Peyer's patch (tissue), 4 donors: ENCODE measurements at regions not wholly inside any gene's neighbourhood (a gene's known extent, or its start where the extent isn't known, plus 50 kb on each side); places are given as distances from the start of the nearest gene placed in this dataset.

ENCODE experiments used
- DNase-seq, 3 donors: peaks; one replicate each; pipeline ENCODE4 v3.0.0-alpha.2; 2017 to 2019
- H3K27ac ChIP-seq, 4 donors: fragments of 200-600 bp; sonication (generic); one replicate each; pipeline ENCODE4 v1.5.1; 2016 to 2019
- H3K27me3 ChIP-seq, 2 donors: fragments of 200-600 bp; sonication (generic); one replicate each; pipeline ENCODE4 v1.5.1; 2019
- H3K36me3 ChIP-seq, 3 donors: fragments of 200-600 bp; sonication (generic); one replicate each; pipeline ENCODE4 v1.5.1; 2016 to 2019
- H3K4me1 ChIP-seq, 4 donors: fragments of 200-600 bp; sonication (generic); one replicate each; pipeline ENCODE4 v1.5.1; 2016 to 2019
- H3K4me3 ChIP-seq, 4 donors: fragments of 200-600 bp; sonication (generic); 1 replicate in 3 of 4; 2 replicates in 1 of 4; pipeline ENCODE4 v1.5.1; 2016 to 2019; ENCODE audit warnings: mild to moderate bottlenecking in 1 of 4
- H3K9me3 ChIP-seq, 4 donors: fragments of 200-600 bp; sonication (generic); one replicate each; pipeline ENCODE4 v1.5.1; 2016 to 2019; ENCODE audit warnings: mild to moderate bottlenecking in 1 of 4
- CTCF ChIP-seq, 6 experiments: fragments of 450-650 bp in 4 of 6; fragments of 200-600 bp in 2 of 6; sonication (generic) in 1 of 6; IDR thresholded peaks; one replicate each; pipeline ENCODE4 v1.5.1; 2017 to 2019; ENCODE audit warnings: antibody characterized with exemption in 6 of 6, mild to moderate bottlenecking in 3 of 6, moderate library complexity in 1 of 6
- POLR2A ChIP-seq, 2 donors: fragments of 450-650 bp; IDR thresholded peaks; one replicate each; pipeline ENCODE4 v1.5.1; 2017; ENCODE audit warnings: antibody characterized with exemption in 2 of 2, mild to moderate bottlenecking in 2 of 2, moderate library complexity in 2 of 2

GRCh38 chr1:65054481-65054880, 88.1 kb upstream of the JAK1 start:
- TF ChIP-seq POLR2A (IDR thresholded peaks at IDR 0.05), result no peak
- no peak for TF ChIP-seq CTCF (IDR thresholded peaks at IDR 0.05)
- no peak overlapping the region for H3K27ac ChIP-seq
- no peaks in the 10 kb centered on the region for H3K4me1 ChIP-seq
- no peaks in the 10 kb centered on the region for H3K27me3 ChIP-seq
- H3K4me3 ChIP-seq, result no peak overlapping the region
- H3K36me3 ChIP-seq, result peaks cover 0 to 21% (median 0%) of the 10 kb centered on the region in 3 donors
- no peak for DNase-seq
- H3K9me3 ChIP-seq, result no peaks in the 10 kb centered on the region

GRCh38 chr1:65055747-65056146, 89.4 kb upstream of the JAK1 start:
- Histone ChIP-seq H3K4me1 (no peaks in the 10 kb centered on the region), H3K27me3 (no peaks in the 10 kb centered on the region), H3K9me3 (no peaks in the 10 kb centered on the region), H3K4me3 (no peak overlapping the region), H3K27ac (no peak overlapping the region), H3K36me3 (peaks cover 0 to 21% (median 0%) of the 10 kb centered on the region in 3 donors)
- DNase-seq, result no peak
- TF ChIP-seq POLR2A (IDR thresholded peaks at IDR 0.05), result no peak
- TF ChIP-seq CTCF (IDR thresholded peaks at IDR 0.05), result no peak

GRCh38 chr1:65056234-65056633, 89.9 kb upstream of the JAK1 start:
- TF ChIP-seq POLR2A (IDR thresholded peaks at IDR 0.05) (no peak), CTCF (IDR thresholded peaks at IDR 0.05) (no peak)
- H3K27ac ChIP-seq, result no peak overlapping the region

GRCh38 chr1:65056866-65057265, 90.5 kb upstream of the JAK1 start:
- no peak for DNase-seq
- H3K9me3 ChIP-seq, result no peaks in the 10 kb centered on the region
- H3K36me3 ChIP-seq, result peaks cover 0 to 21% (median 0%) of the 10 kb centered on the region in 3 donors
- no peak for TF ChIP-seq POLR2A (IDR thresholded peaks at IDR 0.05)
- TF ChIP-seq CTCF (IDR thresholded peaks at IDR 0.05), result no peak
- no peak overlapping the region for H3K27ac ChIP-seq
- no peak overlapping the region for H3K4me3 ChIP-seq
- no peaks in the 10 kb centered on the region for H3K4me1 ChIP-seq
- H3K27me3 ChIP-seq, result no peaks in the 10 kb centered on the region

More at GRCh38 chr1:65056234-65056633, 89.9 kb upstream of the JAK1 start:
- peaks cover 0 to 21% (median 0%) of the 10 kb centered on the region in 3 donors for H3K36me3 ChIP-seq
- H3K9me3 ChIP-seq, result no peaks in the 10 kb centered on the region
- no peaks in the 10 kb centered on the region for H3K27me3 ChIP-seq
- no peak for DNase-seq
- H3K4me1 ChIP-seq, result no peaks in the 10 kb centered on the region
- no peak overlapping the region for H3K4me3 ChIP-seq

- Histone ChIP-seq H3K9me3 (no peaks in the 10 kb centered on the region), H3K36me3 (peaks cover 0 to 21% (median 0%) of the 10 kb centered on the region in 3 donors), H3K4me3 (no peak overlapping the region), H3K27ac (no peak overlapping the region), H3K4me1 (peaks cover 0 to 4% (median 0%) of the 10 kb centered on the region in 4 donors), H3K27me3 (no peaks in the 10 kb centered on the region)
- DNase-seq, result no peak
- TF ChIP-seq POLR2A (IDR thresholded peaks at IDR 0.05) (no peak), CTCF (IDR thresholded peaks at IDR 0.05) (peak; percentile 61 to 79 (median 72))
Measured at GRCh38 chr1:65059930-65060538, 88.0 kb upstream of the AK4 start.
